K562 (cell line): ENCODE measurements at regions not wholly inside any gene's neighbourhood (a gene's known extent, or its start where the extent isn't known, plus 50 kb on each side); places are given as distances from the start of the nearest gene placed in this dataset.

Source experiments
- AFF4 ChIP-seq: sonication (generic); formaldehyde crosslinking; IDR thresholded peaks from 2 replicates; pipeline ENCODE4 v1.8.0; 2023; ENCODE audit warnings: mild to moderate bottlenecking, missing genetic modification reagents
- HBP1 ChIP-seq: fragments of 450-650 bp; formaldehyde crosslinking; IDR thresholded peaks from 2 replicates; pipeline ENCODE4 v1.4.0; 2022; ENCODE audit warnings: missing genetic modification characterization
- HNRNPH1 ChIP-seq: fragments of 200-400 bp; formaldehyde crosslinking; optimal IDR thresholded peaks from 2 replicates; pipeline ENCODE3; 2017; ENCODE audit warnings: low read depth, mild to moderate bottlenecking, low read length, moderate library complexity
- KLF10 ChIP-seq: fragments of 250-450 bp; sonication (Bioruptor Pico); IDR thresholded peaks from 2 replicates; pipeline ENCODE4 v1.6.1; 2021; ENCODE audit warnings: matching md5 sums
- MLLT1 ChIP-seq, 2 experiments: fragments of 450-650 bp; IDR thresholded peaks; 2 replicates each; pipeline ENCODE4 v1.6.1; 2016
- RERE ChIP-seq: sonication (generic); formaldehyde crosslinking; IDR thresholded peaks from 2 replicates; pipeline ENCODE4 v1.8.0; 2023; ENCODE audit warnings: missing genetic modification reagents, mild to moderate bottlenecking, borderline replicate concordance
- SAFB ChIP-seq: fragments of 200-400 bp; formaldehyde crosslinking; IDR thresholded peaks from 2 replicates; pipeline ENCODE4 v1.6.1; 2017; ENCODE audit warnings: low read depth, low read length, borderline replicate concordance
- SMARCA5 ChIP-seq: fragments of 450-650 bp; IDR thresholded peaks from 2 replicates; pipeline ENCODE4 v1.6.1; 2016
- TAL1 ChIP-seq: fragments of 450-650 bp; IDR thresholded peaks from 2 replicates; pipeline ENCODE4 v1.6.1; 2016; ENCODE audit warnings: mild to moderate bottlenecking
- U2AF1 ChIP-seq: fragments of 200-400 bp; formaldehyde crosslinking; optimal IDR thresholded peaks from 2 replicates; pipeline ENCODE3; 2017; ENCODE audit warnings: mild to moderate bottlenecking, low read depth, low read length, moderate library complexity
- XRCC5 ChIP-seq: fragments of 200-400 bp; formaldehyde crosslinking; IDR thresholded peaks from 2 replicates; pipeline ENCODE4 v1.6.1; 2017; ENCODE audit warnings: low read depth, mild to moderate bottlenecking, low read length
- ZBTB2 ChIP-seq: fragments of 450-650 bp; IDR thresholded peaks from 2 replicates; pipeline ENCODE4 v1.6.1; 2016; ENCODE audit warnings: antibody characterized with exemption
- ZNF655 ChIP-seq: fragments of 250-450 bp; sonication (Bioruptor Pico); IDR thresholded peaks from 2 replicates; pipeline ENCODE4 v1.5.0; 2021

- TF ChIP-seq RERE (no peak), TAL1 (no peak), ZNF655 (CRISPR knock-in tag) (no peak), ZBTB2 (no peak), XRCC5 (peak; percentile 75; the same call in 1 of the 2 replicates), SAFB (no peak), HBP1 (CRISPR knock-in tag) (no peak), U2AF1 (no peak), KLF10 (CRISPR knock-in tag) (no peak), MLLT1 (IDR thresholded peaks at IDR 0.05) (no peak), SMARCA5 (no peak), AFF4 (CRISPR knock-in tag) (no peak), HNRNPH1 (no peak)
Observed at GRCh38 chr5:174419540-174420132, 304.7 kb upstream of the MSX2 start (continued).
